ENCODE measurements at regions not wholly inside any gene's neighbourhood (a gene's known extent, or its start where the extent isn't known, plus 50 kb on each side); places are given as distances from the start of the nearest gene placed in this dataset.
"Not testable (repeated sequence)": the region's sequence is repeated elsewhere in the genome, so short reads cannot be mapped to it uniquely, and the experiment has no call there.

DNA sequence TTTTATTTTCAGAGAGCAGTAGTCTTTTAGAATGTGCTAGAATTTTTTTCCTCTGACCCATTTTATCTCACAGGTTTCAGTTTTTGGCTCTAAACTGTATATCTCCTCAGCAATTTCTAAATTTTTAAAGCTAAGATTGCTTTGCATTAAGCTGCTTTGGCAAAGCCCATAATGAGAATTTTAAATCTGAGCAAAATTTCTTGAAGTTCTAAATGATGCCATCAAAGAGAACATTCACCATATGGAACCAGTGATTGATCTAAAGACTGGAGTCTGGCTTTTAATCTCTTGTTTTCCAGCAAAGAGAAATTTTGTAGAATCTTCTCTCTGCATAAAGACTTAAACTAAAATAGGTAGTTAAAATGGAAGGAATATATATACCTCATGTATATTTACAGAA, 313.6 kb downstream of the TBC1D32 start:
- no peak for DNase-seq

DNA sequence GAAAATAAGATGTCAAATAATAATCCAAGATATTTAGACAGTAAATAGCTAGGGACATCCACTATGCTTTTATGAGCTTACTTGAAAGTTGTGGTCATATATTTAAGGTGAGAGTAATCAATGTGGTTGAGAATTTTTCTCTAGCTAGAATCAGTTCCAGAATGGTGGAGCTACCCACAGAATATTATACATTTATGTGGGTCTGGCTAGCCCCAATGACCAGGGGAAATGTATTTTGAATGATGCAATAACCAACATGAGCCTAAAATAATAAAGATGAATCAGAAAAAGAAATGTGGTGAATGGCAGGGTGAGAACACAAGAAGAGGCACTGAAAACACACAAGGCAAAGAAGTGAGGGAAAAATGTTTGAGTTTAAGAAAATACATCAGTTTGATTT, 325.7 kb downstream of the TBC1D32 start:
- DNase-seq, result no peak

DNA sequence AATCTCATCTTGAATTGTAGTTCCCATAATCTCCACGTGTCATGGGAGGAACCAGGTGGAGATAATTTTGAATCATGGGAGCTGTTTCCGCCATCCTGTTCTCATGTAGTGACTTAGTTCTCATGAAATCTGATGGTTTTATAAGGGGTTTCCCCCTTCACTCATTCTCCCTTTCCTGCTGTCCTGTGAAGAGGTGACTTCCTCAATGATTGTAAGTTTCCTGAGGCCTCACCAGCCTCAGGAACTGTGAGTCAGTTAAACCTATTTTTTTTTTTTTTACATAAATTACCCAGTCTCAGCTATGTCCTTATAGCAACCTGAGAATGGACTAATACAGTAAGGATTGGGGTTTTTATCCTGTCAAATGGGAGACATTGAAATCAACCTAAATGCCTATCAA, 328.3 kb downstream of the TBC1D32 start:
- no peak for DNase-seq

DNA sequence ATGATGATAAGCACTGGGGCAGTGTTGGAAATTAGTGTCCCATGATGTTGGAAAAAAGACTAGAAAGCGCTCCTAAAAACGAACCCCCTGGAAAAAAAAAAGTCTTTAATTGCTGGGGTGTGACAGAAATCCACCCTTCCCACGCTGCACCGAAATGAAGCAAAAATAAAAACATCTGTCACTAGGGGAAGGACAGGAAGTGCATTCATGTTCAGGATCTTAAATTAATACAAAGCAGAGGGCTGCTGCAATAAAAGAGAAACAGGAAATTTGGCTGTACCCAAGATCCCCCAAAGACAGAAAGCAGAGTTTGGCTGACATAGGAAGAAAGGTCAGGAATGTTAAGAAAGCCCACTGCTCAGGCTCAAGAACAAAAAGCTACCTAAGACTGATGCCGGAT, 333.9 kb downstream of the TBC1D32 start:
- no peak for DNase-seq

DNA sequence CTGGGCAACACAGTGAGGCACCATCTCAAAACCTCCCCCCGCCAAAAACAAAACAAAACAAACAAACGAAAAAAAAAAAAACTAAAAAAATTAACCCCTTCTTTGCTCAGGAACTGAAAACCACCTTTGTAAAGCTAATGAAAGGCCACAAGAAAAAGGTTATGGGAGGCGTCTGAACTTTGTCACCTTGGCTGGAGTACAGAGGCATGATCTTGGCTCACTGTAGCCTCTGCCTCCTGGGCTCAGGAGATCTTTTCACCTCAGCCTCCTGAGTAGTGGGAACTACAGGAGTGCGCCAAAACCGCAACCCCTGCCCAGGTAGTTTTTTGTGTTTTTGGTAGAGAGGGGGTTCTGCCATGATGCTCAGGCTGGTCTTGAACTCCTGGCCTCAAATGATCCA, 337.9 kb downstream of the TBC1D32 start:
- no peak for DNase-seq

DNA sequence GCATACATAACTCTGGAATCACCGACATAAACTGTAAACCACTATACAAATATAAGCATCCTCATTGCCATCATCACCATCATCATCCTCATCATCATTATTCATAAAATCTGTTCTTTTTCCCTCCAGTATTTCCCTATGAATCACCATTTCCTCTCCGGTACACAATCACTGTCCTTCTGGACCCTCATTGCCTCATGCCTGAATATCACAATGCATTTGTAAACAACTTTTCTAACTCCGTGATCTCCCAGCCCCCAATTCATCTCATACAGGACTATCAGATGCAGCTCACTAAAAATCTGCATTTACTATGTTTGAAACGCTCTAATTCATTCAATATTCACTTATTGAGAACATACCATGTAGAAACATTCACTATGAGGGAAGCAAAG, 339.7 kb downstream of the TBC1D32 start:
- no peak for DNase-seq

DNA sequence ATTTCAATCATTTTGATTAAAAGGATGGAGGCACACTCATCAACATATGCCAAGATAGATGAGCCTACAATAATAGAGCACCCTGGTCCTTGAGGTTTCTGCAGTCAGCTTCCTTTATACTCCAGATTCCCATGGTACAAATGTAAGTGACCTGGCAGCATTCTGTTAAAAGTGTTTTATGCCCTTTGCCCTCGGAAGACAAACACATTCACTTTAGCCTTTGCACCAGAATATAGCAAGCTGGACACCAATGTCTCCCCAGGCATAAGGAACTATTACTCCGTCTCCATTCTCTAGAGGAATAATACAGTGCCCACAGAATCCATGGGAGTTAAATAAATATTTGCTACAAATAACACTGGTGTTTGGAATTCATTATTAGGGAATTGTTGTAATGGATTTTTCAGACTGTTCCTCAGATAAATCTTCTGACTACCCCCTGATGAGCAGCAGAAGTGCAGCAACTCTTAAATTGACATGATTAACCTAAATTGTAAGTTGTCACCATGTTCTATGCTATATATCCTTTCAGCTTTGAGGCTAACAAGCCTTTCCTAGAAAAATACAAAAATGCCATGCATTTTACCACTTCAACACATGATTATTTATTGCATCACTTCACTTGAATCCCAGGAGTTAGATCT, 340.2 kb downstream of the TBC1D32 start:
- DNase-seq, result no peak

DNA sequence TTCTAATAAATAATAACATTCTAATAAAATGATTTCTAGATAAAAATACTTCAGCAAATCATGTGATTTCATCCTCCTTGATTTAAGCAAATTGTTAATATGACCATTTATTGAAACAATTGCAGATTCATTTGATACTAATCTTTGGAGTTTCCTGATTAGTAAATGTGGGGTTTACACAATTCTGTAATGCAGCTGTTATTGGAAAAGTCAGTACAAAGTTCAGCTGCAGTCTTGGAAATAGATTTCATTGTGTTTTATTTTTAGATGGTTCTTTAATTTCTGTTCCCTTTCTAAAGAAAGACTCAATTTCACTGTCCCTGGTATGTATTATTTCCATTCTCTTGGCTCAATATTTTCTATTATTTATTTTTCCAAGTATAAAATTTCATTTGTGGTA, 342.0 kb downstream of the TBC1D32 start:
- DNase-seq, result no peak

DNA sequence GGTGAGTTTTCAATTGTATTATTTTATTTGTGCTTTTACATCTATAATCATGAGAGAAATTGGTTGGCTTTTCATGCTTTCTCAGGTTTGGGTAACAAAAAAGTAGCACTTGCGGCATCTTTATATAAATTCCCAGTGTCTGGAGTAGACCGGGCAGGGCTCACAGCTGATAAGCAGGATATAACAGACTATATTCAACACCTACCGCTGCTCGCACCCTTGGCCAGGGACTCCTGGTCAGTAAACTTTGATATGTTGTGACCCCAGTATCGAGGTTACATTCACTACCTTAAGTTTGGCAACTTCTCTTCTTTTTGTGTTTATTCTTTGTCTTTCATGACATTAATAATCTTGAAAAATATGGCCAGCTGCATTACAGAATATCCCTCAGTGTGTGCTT, 343.4 kb downstream of the TBC1D32 start:
- no peak for DNase-seq

DNA sequence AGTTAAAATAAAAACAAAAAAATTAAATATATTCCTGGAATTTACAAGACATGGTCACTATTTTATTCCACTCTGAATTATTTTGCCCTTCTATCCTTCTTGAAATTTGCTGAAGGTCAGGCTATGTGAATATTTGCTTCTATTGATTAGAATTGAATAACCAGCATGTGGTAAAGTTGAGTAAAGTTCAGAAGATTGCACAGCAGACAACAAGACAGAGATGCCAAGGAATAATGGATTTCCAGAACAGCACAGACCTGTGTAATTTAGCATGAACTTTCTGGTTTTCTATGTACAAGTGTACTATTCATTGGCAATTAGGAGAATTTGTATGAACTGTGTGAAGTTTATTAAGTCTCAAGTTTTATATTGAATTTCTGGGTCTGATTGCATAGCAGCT, 352.4 kb downstream of the TBC1D32 start:
- DNase-seq, result no peak

DNA sequence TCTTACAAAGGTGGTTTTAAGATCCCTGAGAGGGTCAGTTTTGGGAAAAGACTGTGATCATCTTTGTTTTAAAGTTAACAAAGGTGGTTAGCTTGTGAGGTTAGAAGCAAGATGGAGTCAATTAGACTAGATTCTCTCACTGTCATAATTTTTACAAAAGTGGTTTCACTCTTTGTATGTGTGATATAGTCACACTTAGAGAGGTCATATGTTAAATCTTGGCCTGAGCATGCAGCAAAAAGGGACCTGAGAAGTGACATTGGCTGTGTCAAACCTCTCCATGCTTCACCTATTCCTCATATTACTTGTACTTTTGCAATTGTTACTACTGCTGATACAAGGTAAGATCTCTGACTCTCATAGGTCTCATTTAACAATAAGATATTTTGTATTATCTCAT, 368.0 kb downstream of the TBC1D32 start:
- DNase-seq, result no peak

DNA sequence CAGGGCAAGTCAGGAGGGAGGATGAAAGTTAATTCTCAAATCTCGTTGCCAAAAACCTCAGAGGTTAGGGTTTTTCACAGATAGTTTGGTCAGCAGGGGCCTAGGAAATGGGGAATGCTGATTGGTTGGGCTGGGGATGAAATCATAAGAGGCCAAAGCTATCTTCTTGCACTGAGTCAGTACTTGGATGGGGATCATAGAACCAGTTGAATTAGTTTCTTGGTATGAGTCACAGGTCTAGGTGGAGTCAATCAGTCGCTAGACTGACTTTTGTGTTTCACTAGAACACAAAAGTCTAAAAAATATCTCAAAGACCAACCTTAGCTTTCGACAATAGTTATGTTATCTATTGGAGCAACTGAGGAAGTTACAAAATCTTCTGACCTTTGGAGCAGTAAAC, 368.5 kb downstream of the TBC1D32 start:
- DNase-seq, result no peak

DNA sequence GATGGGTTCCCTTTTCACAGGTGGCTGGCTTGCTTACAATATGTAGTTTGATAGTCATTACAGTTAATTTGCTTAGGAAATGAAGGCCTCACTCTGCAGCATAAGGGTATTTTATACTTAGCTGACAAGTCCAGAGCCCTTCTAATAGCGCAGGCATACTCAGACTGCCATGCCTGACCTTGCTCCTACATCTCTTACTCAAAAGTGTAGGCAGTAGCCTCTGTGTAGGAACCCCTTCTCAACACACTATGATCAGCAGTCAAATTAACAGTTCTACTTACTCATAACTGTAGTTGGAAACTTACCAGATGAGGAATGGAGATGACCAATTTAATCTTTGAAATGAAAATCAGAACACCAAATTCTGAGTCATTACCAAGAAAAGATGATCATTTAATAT, 373.5 kb downstream of the TBC1D32 start:
- no peak for DNase-seq

DNA sequence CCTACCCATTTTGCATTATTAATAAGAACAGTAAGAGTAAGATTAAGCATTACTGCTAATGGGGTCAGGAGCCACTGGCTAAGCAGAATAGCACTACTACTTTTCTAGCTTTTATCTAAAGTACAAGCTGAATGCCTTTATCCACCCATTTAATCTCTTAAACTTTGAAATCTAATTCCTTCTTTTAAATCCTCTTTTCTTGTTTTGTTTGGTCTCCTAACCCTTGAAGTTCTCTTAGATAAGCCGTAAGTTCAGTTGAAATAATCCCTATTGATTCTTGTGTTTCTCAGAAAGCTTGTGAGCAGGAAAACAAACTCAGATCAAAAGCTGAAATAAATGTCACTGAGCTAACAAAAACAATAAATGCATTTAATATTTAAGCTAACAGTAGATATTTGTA, 380.2 kb downstream of the TBC1D32 start:
- no peak for DNase-seq

DNA sequence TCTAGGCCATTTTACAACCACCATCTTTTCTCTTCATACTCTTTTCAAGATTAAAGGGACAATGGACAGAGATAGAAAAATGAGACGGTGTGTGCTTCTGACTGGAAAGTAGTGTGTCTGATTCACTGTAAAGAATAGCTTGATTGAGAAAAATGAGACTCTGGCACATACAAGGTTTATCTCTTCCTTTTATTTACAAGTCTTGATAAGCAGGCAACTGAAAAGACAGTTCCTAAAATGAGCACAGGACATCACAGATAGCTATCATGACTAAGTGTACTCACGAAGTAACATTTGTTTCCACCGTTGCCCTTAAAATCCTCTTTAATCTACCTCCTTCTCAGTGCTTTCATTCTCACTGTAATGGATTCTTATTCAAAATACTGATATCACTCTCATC, 383.0 kb downstream of the TBC1D32 start:
- no peak for DNase-seq

DNA sequence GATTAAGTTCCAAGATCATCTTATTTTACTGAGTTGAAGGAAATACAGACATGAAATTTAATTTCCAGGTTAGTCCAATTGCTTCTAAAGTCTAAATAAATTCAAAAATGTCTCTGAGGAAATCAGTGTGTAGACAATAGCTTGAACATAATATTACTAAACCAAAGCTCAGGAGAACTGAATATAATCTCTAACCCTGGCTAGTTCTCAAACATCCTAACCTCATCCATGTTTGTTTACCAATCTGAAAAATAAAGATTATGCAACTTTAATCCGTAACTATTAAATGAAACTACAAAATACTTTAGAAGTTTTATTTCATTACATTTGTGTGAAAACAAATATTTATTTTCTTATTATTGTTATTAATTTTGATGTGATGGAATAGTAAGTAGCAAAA, 387.2 kb downstream of the TBC1D32 start:
- DNase-seq, result no peak

DNA sequence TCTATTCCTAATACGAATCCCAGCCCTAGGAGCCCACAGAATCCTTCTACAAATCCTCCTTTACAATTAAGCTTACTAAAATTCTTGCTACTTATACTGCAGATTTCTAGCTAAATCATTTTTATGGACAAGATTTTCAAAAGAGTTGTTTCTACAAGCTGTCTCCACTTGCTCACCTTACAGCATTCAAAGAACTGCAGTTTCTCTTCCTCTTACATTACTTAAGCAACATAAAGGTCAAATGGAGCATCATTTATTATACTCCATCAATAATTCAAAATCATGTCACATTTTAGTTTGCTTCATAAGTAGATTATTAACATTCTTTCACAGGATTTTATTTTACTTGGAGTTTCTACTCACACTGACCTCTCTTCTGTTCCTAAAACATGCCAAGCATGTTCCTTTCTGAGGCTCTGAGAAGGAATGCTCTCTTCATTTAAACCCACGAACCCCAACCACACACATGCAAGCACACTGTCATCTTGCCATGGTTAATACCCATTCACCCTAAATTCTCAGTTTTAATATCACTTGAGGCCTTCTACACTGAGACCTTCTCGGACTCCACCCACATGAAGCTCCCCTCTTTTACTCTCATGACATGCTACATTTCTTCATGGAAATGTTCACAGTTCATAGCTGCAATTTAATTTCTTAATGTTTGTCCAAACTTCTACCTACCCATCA, 388.2 kb downstream of the TBC1D32 start:
- no peak for DNase-seq

DNA sequence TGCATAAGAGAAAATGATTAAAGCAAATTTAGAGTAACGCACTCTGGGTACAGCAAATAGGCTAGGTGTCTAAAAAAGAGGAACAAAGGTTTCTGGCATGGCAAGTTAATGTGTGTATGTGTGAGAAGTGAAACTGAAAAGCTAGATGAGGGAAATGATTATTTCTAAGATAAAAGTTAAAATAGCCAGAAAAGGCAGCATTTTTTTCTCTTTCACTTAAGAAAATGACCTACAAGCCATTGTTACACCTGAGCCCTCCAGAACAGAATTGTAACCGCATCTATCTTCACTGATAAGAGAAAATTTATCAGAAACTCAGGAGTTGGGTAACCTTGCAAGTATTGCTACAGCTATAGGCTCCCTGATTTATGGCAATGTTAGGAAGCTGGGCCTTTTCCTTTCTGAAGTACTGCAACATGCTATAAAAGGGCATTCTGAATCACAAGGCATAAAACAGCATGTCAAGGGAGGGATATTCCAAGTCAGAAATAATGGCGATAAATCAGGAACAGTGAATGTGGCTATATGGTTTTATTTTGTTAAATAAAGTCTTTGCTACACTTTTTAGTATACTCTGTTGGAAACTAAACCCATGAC, 395.3 kb downstream of the TBC1D32 start:
- no peak for DNase-seq

DNA sequence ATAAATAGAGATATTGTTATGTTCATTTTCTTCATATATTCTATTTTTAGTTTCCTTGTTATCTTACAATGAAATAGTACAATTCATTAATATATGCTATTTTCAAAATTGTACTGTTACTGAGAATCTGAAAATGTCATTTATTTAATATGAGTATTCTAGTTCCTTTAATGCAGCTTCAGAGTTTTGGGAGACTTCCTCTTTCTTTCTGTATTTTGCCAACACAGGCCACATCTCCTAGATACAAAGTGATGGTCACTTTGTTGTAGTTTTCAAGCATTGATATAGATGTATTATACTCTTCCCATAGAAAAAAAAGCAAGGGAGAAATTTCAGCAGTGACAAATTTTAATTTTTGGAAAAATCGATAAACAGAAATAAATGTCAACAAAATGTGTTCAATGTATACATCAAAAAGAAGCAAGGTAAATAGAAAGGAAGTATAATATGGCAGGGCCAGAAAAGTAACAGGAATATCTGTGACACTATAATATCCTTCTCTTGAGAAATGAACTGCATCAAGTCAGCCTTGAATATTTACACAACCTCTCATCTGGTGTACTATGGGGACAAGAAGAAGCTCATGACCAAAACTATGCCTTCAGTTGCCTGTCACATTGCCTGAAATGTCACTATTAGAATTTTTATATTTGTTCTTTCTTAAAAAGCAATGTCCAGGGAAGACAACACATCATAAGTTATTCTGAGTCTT, 396.0 kb downstream of the TBC1D32 start:
- no peak for DNase-seq

DNA sequence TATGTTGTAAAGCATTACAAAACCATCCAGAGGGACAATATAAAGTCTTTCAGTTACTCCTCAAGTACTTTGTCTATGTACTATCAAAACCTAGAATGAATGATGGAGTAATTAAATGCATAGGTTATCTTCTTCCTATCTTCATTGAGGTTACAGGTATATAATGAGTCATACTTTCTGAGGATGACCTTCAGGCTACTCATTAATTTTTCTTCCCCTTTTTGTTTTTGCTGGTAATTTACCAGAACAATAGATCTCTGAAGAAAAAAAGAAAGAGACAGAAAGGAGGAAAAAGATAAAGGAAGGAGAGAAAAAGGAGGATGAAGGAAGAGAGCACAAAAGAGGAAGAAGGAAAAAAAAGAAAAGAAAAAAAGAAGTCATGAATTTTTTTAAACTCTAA, 398.4 kb downstream of the TBC1D32 start:
- no peak for DNase-seq

DNA sequence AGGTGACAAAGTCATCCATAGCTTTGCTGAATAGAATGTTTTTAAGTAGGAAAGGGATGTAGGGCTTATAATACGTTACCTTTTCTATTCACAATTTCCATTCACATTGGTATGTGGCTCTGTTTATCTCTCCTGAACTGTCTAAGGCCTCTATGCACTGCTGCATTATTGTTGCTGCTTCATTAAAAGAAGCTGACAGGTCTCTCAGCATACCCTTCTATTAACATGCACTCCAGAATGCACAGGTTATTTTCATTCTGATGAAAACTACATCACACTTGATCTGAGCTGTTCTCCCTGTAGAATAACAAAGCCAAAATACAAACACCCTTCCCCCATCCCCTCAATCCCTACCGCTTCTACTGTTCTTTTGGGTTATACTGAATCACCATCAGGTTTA, 399.3 kb downstream of the TBC1D32 start:
- DNase-seq, result no peak

DNA sequence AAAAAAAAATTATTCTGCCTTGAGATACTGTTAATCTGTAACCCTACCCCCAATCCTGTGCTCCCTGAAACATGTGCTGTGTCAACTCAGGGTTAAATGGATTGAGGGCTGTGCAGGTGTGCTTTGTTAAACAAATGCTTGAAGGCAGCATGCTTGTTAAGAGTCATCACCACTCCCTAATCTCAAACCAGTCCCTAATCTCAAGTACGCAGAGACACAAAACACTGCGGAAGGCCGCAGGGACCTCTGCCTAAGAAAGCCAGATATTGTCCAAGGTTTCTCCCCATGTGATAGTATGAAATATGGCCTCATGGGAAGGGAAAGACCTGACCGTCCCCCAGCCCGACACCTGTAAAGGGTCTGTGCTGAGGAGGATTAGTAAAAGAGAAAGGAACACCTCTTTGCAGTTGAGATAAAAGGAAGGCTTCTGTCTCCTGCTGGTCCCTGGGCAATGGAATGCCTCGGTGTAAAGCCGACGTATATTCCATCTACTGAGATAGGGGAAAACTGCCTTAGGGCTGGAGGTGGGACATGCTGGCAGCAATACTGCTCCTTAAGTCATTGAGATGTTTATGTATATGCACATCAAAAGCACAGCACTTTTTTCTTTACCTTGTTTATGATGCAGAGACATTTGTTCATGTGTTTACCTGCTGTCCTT, 402.6 kb downstream of the TBC1D32 start:
- not testable (repeated sequence) for DNase-seq

DNA sequence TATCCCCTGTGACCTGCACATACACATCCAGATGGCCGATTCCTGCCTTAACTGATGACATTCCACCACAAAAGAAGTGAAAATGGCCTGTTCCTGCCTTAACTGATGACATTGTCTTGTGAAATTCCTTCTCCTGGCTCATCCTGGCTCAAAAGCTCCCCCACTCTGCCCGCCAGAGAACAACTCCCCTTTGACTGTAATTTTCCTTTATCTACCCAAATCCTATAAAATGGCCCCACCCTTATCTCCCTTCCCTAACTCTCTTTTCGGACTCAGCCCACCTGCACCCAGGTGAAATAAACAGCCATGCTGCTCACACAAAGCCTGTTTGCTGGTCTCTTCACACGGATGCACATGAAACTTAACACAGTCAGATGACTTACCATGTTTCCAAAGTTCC, 403.8 kb downstream of the TBC1D32 start:
- not testable (repeated sequence) for DNase-seq

DNA sequence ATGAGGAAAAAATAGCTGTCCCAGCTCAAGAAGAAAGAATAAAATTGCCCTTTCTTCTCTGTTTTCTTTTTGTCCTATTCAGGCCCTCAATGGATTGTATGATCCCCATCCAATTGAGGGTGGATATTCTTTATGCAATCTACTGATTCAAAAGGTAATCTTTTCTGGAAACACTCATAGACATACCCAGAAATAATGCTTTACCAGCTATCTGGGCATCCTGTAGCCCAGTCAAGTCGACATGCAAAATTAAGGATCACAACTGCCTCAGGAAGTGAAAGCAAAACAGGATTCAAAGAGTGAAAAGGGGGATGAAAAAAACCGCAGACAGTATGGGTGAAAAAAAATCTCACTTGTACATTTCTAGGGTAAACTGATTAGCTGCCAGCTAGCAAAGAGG, 410.1 kb downstream of the TBC1D32 start:
- DNase-seq, result no peak
